ENCODE measurements at regions not wholly inside any gene's neighbourhood (a gene's known extent, or its start where the extent isn't known, plus 50 kb on each side); places are given as distances from the start of the nearest gene placed in this dataset.

- Histone ChIP-seq H3K4me2 (no peak overlapping the region), H2AFZ (no peak overlapping the region), H3K4me3 (no peak overlapping the region), H3K36me3 (replicated peaks; ENCODE audit: insufficient read depth, low read depth) (no peaks in the 10 kb centered on the region), H3K9me3 (ENCODE audit: low read depth) (no peaks in the 10 kb centered on the region), H3K79me2 (no peaks in the 10 kb centered on the region), H3K27me3 (no peaks in the 10 kb centered on the region), H3K27ac (no peak overlapping the region), H3K9me2 (replicated peaks; ENCODE audit: insufficient read depth) (no peaks in the 10 kb centered on the region), H3K4me1 (ENCODE audit: insufficient read depth) (no peaks in the 10 kb centered on the region), H4K20me1 (ENCODE audit: insufficient read depth, poor library complexity, severe bottlenecking) (no peaks in the 10 kb centered on the region)
- TF ChIP-seq CTCF (IDR thresholded peaks at IDR 0.05; ENCODE audit: poor library complexity) (no peak), EZH2phosphoT487 (IDR thresholded peaks at IDR 0.05; ENCODE audit: low read depth, severe bottlenecking, unreplicated experiment) (no peak), EZH2 (IDR thresholded peaks at IDR 0.05; ENCODE audit: borderline replicate concordance) (no peak)
- WGBS (ENCODE audit: low lambda C conversion rate, missing lambda C conversion rate): 91% methylated on average over 2 of the region's 2 CpGs
- no peak for DNase-seq (ENCODE audit: low spot score)
Measured at GRCh38 chr13:85411591-85411990, 387.6 kb downstream of the SLITRK6 start.

GRCh38 chr13:85408415-85408814 lies 390.8 kb downstream of the SLITRK6 start:
- Histone ChIP-seq H3K27ac (no peak overlapping the region), H4K20me1 (ENCODE audit: insufficient read depth, poor library complexity, severe bottlenecking) (no peaks in the 10 kb centered on the region), H3K4me3 (no peak overlapping the region), H3K27me3 (no peaks in the 10 kb centered on the region), H3K4me1 (ENCODE audit: insufficient read depth) (no peaks in the 10 kb centered on the region), H3K9me3 (ENCODE audit: low read depth) (no peaks in the 10 kb centered on the region), H3K9me2 (replicated peaks; ENCODE audit: insufficient read depth) (no peaks in the 10 kb centered on the region), H3K4me2 (no peak overlapping the region), H3K79me2 (no peaks in the 10 kb centered on the region), H2AFZ (no peak overlapping the region), H3K36me3 (replicated peaks; ENCODE audit: insufficient read depth, low read depth) (no peaks in the 10 kb centered on the region)
- TF ChIP-seq EZH2 (IDR thresholded peaks at IDR 0.05; ENCODE audit: borderline replicate concordance): no peak
- no peak for TF ChIP-seq CTCF (IDR thresholded peaks at IDR 0.05; ENCODE audit: poor library complexity)
- no peak for TF ChIP-seq EZH2phosphoT487 (IDR thresholded peaks at IDR 0.05; ENCODE audit: low read depth, severe bottlenecking, unreplicated experiment)
- DNase-seq (ENCODE audit: low spot score): no peak
- 60% methylated on average over 3 of the region's 3 CpGs for WGBS (ENCODE audit: low lambda C conversion rate, missing lambda C conversion rate)

- no peaks in the 10 kb centered on the region for H3K36me3 ChIP-seq (replicated peaks; ENCODE audit: insufficient read depth, low read depth)
- WGBS (ENCODE audit: low lambda C conversion rate, missing lambda C conversion rate): 98% methylated on average over 5 of the region's 5 CpGs
- H3K27ac ChIP-seq: no peak overlapping the region
- no peaks in the 10 kb centered on the region for H4K20me1 ChIP-seq (ENCODE audit: insufficient read depth, poor library complexity, severe bottlenecking)
- no peaks in the 10 kb centered on the region for H3K27me3 ChIP-seq
- no peak overlapping the region for H2AFZ ChIP-seq
- H3K9me3 ChIP-seq (ENCODE audit: low read depth): no peaks in the 10 kb centered on the region
- H3K4me2 ChIP-seq: no peak overlapping the region
- H3K79me2 ChIP-seq: no peaks in the 10 kb centered on the region
- DNase-seq (ENCODE audit: low spot score): no peak
- no peak for TF ChIP-seq CTCF (IDR thresholded peaks at IDR 0.05; ENCODE audit: poor library complexity)
- no peak for TF ChIP-seq EZH2phosphoT487 (IDR thresholded peaks at IDR 0.05; ENCODE audit: low read depth, severe bottlenecking, unreplicated experiment)
- no peak overlapping the region for H3K4me3 ChIP-seq
- H3K4me1 ChIP-seq (ENCODE audit: insufficient read depth): no peaks in the 10 kb centered on the region
- H3K9me2 ChIP-seq (replicated peaks; ENCODE audit: insufficient read depth): no peaks in the 10 kb centered on the region
Measured at GRCh38 chr13:85406269-85406975, 392.8 kb downstream of the SLITRK6 start.
